ENCODE measurements at regions not wholly inside any gene's neighbourhood (a gene's known extent, or its start where the extent isn't known, plus 50 kb on each side); places are given as distances from the start of the nearest gene placed in this dataset.

DNA sequence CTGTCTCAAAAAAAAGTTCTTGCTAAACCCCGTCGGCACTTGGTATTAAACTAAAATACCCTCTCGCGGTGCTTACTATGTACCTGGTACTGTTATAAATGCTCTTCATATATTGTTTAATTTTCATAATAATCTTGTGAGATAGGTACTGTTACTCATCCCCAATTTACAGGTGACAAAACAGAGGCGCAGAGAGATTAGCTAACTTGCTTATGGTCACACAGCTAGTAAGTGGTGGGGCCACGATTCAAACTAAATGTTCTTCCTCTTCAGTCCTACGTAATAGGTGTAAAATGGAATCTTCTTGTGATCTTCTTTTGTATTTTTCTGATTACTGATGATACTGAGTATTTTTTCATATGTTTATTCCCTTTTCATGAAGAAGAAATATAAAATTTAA lies 51.3 kb downstream of the TET3 start:
- DNase-seq (ENCODE audit: low spot score), result no peak

DNA sequence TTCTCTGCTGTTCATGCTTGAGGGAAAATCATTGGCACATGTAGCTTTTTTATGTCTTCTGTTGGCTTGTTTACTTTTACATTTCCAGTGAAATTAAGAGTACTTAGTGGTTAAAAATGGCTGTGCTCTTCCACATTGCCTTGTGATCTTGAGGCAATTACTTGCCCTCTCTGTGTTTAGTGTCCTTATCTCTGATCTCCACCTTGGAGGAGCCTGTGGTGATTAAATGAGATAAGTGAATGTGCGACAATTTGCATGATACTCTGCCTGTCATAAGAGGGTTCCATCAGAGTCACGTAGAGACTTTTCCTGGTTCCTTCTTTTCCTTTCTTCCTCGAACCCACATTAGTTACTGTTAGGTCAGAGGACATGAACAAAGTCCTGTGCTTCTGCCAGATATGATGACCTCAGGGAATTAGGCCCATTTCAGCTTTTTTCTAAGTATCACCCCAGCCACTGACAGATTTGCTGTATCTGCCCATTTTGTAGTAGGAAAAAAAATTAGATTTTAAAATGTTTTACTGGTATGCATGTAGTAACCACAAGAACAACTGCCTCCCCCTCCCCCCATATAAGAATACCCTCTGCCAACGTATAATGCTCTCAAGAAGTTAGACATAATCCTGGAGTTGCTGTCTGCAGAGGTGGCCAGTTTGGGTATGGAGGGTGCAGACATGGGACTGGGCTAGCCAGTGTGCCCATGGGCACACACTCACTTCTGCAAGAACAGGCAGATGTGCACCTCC lies 51.9 kb downstream of the TET3 start:
- DNase-seq (ENCODE audit: low spot score), result no peak

- DNase-seq (ENCODE audit: low spot score), result no peak
Observed at GRCh38 chr2:74037379-74037860, 52.7 kb downstream of the TET3 start.

DNA sequence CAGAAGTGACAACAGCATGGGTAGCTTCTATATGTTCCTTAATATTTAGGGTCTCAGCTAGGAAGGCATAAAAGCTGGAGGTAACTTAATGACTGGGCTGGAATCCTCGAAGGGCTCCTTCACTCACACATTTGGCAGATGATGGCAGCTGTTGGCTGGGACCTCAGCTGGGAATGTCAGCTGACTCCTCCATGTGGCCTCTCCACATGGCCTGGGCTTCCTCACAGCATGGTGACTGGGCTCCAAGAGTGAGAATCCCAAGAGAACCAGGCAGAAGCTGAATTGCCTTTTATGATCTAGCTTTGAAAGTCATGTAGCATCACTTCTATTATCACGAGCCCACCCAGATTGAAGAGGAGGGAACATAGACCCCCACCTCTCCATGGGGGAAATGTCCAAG lies 54.9 kb downstream of the TET3 start:
- no peak for DNase-seq (ENCODE audit: low spot score)

DNA sequence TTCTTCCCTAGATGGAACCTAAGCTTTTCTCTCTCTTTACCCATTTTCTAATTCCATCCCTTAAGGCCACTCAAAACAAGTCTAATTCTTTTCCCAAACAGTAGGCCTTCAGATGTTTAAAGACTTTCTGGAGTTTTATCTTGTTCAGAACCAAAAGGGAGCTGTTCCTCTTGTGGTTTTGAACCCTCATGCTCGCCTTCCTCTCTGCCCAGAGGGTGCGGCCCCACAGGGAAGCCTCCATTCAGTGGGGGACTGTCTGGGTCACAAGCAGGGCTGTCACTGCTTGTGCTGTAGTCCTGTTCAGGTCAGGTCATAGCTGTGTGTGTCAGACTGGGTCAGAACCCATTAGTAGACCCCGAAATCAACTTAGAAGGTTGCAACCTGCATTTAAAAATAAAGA lies 56.5 kb downstream of the TET3 start:
- no peak for DNase-seq (ENCODE audit: low spot score)

DNA sequence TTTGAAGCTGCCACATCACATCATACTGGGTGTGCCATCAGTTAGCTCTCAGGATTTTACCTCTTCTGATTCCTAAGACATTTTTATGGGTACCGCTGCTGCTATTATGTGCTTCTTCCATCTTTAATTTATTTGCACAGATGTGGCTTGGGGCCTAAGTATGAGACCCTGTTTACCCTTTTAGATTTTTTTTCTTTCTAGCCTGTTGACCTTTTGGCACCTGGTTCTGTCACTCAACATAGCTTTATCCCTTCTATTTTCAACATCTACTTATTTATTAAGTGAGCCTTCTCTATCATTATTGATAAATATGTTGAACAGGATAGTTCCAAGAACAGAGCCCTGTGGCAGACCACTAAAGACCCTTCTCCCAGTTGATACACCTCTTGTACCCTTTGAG lies 57.0 kb downstream of the TET3 start:
- DNase-seq (ENCODE audit: low spot score), result no peak

- DNase-seq (ENCODE audit: low spot score), result no peak
Observed at GRCh38 chr2:74042606-74043005, 57.9 kb downstream of the TET3 start.

DNA sequence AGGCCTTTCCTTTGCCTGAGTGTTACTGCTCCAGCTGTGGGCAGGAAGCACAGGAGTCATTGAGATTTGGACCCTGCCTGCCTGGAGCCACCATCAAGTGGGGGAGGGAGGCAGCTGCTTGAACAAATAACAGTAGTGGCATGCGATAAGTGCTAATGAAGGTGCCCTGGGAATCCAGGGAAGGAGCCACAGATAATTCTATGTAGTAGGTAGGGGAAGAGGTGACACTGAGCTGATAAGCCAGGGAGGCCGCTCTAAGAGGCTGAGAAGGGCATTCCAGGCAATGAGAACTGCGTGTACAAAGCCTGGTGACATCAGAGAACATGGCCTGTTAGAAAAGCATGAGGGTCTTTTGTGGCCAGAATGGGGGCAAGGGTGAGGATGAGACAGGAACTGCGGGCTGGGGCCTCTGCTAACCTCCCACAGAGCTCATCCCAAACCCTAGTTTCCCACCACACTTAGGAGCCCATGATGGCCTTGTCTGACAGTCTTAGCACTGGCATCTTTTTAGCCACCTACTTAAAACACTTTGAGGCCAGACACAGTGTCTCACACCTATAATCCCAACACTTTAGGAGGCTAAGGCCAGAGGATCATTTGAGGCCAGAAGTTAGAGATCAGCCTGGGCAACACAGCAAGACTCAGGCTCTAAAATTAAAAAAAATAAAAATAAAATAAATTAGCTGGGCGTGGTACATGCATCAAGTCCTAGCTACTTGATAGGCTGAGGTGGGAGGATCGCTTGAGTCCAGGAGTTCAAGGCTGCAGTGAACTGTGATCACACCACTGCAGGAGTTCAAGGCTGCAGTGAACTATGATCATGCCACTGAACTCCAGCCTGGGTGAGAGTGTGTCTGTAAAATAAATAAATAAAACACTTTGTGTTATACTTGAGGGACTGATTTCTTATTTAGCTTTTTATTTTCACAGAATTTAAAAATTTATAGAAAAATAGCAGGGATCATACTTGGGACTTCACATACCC lies 58.9 kb downstream of the TET3 start:
- no peak for DNase-seq (ENCODE audit: low spot score)

- no peak for DNase-seq (ENCODE audit: low spot score)
Observed at GRCh38 chr2:74044999-74045398, 60.3 kb downstream of the TET3 start.

DNA sequence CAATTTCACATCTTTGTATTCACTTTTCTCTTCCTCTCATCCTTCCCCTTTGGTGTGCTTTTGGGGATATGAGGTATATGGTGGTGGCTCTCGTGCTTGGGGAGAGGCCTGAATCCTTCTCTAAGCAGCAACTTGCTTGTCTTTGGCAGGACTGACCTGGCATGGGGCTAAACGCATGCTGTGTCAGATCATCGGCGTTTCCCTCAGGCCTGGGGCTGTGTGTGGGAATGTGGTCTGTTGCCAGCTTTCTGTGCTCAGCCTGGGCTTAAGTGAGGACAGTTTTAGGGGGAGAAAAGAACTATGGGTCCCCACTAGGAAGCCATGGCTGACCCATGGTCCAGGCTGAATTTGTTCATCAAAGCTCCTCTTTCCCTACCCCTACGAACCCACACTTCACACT lies 60.7 kb downstream of the TET3 start:
- DNase-seq (ENCODE audit: low spot score), result no peak

DNA sequence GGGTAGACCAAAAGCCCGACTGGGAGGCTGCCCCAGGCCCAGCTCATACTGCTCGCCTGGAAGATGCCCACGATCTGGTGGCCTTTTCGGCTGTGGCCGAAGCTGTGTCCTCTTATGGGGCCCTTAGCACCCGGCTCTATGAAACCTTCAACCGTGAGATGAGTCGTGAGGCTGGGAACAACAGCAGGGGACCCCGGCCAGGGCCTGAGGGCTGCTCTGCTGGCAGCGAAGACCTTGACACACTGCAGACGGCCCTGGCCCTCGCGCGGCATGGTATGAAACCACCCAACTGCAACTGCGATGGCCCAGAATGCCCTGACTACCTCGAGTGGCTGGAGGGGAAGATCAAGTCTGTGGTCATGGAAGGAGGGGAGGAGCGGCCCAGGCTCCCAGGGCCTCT lies 61.7 kb downstream of the TET3 start:
- no peak for DNase-seq (ENCODE audit: low spot score)

DNA sequence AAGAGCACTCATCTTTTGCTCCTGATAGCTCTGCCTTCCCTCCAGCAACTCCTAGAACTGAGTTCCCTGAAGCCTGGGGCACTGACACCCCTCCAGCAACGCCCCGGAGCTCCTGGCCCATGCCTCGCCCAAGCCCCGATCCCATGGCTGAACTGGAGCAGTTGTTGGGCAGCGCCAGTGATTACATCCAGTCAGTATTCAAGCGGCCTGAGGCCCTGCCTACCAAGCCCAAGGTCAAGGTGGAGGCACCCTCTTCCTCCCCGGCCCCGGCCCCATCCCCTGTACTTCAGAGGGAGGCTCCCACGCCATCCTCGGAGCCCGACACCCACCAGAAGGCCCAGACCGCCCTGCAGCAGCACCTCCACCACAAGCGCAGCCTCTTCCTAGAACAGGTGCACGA lies 62.4 kb downstream of the TET3 start:
- DNase-seq (ENCODE audit: low spot score), result no peak

- no peak for DNase-seq (ENCODE audit: low spot score)
Observed at GRCh38 chr2:74048147-74048546, 63.4 kb downstream of the TET3 start.

DNA sequence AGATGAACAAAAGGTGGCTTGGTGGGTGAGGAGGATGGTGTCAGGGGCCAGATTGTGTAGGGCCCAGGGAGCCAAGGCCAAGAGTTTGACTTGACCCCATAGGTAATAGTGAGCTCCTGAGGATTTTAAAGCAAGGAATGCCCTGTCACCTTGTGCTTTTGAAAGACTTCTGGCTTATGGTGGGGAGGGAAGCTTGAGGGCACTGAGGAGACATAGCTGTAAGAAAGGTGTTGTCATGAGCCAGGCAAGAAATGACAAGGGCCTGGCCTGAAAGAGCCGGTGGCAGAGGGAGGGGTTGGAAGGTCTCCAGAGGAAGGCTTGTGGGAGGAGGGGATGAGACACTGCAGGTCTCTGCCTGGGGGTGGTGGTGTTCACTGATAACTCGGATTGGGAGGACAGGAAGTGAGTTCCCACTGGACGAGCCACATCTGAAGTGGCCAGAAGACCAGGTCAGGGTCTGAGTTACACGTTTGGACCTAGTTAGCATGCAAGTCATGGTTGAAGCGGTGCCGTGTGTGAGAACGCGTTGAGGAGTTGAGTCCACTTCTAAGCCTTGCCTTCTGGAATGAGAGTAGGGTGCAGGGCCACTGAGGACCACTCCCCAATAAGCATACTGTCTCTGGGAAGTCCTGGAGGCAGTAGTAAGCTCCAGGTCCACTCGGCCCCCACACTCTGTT lies 64.3 kb downstream of the TET3 start:
- DNase-seq (ENCODE audit: low spot score), result no peak

- no peak for DNase-seq (ENCODE audit: low spot score)
Observed at GRCh38 chr2:74050151-74050550, 65.4 kb downstream of the TET3 start.

DNA sequence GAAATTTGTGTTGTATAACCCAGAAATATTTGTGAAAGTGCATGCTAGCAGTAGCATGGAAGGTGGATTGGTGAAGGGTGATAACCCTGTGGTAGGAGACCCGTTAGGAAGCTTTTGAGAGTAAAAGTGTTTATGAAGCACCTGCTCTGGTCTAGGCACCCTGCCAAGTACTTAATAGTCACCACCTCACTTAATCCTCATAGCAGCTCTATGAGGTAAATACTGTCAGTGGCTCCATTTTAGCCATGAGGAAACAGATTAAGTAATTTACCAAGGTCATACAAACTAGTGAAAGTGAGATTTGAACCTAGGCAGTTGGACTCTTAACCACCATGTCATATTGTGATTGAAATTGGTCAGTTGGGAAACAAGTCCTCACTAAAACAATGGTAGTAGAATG lies 66.8 kb downstream of the TET3 start:
- no peak for DNase-seq (ENCODE audit: low spot score)

DNA sequence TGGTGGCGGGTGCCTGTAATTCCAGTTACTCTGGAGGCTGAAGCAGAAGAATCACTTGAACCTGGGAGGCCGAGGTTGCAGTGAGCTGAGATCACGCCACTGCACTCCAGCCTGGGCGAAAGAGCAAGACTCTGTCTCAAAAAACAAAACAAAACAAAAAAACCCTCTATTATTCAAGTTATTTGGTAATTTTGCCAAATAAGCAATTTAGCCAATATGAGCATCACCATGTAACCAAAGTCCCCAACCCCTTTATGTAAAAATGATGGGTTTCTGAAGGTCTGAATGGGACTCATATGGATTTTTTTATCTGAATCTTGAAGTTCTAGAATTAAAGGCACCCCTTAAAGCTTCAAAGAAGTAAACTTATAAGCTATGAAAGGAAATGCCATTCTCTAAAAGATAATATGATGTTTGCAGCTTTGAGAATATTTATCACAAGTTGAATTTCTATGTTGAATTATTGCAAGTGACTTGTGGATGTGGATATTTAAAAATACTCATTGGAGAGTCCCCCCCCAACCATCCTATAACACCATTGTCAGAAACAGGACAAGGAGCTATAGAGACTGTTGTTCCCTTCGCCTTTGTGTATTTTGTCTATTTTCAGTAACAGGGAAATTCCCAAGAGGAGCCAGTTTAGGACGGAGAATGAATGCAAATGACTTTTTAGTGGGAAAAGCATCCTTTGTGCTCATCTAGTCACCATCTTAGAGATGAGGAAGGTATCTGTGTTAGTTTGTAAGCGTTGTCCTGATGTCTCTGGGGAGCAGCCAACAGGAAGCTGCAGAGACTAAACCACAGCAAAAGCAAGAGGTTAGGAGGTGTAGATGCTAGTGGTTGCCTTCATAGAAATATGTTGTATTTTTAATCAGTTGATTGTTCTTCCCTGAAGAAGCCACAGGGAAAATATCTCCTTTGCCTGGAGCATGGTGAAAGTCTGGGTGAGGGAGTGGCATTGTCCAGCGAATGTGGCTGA lies 68.3 kb downstream of the TET3 start:
- peak; percentile 42 for DNase-seq (ENCODE audit: low spot score)

DNA sequence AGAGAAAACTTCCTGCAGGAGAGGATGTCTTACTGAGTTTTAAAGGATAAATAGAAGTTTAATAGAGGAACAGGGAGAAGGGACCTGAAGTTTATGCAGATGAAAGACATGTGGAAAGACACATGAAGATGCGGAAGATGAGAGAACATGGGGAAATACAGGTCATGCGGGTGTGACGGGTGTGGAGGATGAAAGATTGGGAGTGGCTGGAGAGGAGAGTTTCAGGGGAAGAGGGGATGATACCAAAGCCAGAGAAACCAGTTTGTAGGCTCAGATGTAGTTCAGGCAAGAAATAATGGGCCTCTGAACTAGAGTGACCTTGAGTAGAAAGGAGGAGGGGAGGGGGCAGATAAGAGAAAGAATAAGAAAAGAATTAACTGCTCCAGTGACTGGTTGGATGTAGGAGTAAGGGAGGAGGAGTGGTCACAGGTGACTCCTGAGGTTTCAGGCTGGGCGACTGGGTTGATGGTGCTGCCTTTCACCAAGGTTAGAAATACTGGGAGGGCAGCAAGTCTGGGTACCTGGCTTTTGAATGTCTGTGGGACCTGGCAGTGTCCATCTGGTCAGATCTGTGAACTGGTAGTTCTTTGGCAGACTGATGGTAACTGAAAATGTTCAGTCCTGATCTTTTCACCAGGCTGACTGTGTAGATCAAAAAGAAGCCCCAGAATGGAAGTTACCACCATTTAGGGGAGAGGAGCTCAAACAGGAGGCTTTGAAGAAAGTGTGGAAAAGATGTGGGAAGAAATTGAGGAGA lies 69.4 kb downstream of the TET3 start:
- DNase-seq (ENCODE audit: low spot score), result no peak

DNA sequence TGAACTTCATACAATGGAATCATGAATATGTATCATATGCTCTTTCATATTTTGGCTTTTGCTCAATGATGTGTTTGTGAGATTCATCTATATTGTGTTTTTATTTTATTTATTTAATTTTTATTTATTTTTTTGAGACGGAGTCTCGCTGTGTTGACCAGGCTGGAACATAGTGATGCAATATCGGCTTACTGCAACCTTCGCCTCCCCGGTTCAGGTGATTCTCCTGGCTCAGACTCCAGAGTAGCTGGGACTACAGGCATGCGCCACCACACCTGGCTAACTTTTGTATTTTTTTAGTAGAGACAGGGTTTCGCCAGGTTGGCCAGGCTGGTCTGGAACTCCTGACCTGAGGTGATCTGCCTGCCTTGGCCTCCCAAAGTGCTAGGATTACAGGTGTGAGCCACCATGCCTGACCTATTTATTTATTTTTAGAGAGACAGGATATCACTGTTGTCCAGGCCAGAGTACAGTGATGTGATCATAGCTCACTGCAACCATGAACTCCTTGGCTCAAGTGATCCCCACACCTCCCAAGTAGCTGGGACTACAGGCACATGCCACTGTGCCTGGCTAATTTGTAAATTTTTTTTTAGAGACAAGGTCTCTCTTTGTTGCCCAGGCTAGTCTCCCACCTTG lies 74.5 kb downstream of the TET3 start:
- DNase-seq (ENCODE audit: low spot score), result no peak

- no peak for DNase-seq (ENCODE audit: low spot score)
Observed at GRCh38 chr2:74063486-74063885, 78.8 kb downstream of the TET3 start.

All from COLO829 (cell line).